Large intestine (tissue), 3 donors: ENCODE measurements at regions not wholly inside any gene's neighbourhood (a gene's known extent, or its start where the extent isn't known, plus 50 kb on each side); places are given as distances from the start of the nearest gene placed in this dataset.
"Not testable (repeated sequence)": the region's sequence is repeated elsewhere in the genome, so short reads cannot be mapped to it uniquely, and the experiment has no call there.

Experiments used
- DNase-seq, 2 donors: peaks; one replicate each; pipeline versions ENCODE4 v3.0.0 to v3.0.0-alpha.2; 2013
- H3K27ac ChIP-seq: one replicate; pipeline ENCODE4 v1.5.1; 2013; ENCODE audit warnings: low read length
- H3K27me3 ChIP-seq: 2 replicates; pipeline ENCODE4 v1.6.1; 2013; ENCODE audit warnings: low read length; ENCODE audit not compliant: control insufficient read depth, insufficient read depth
- H3K36me3 ChIP-seq: 2 replicates; pipeline ENCODE4 v1.6.1; 2013; ENCODE audit warnings: low read length; ENCODE audit not compliant: control insufficient read depth, insufficient read depth
- H3K4me1 ChIP-seq: one replicate; pipeline ENCODE4 v1.6.1; 2013; ENCODE audit warnings: low read length; ENCODE audit not compliant: control insufficient read depth, insufficient read depth
- H3K4me3 ChIP-seq: one replicate; pipeline ENCODE4 v1.5.1; 2013; ENCODE audit warnings: low read length
- H3K9me3 ChIP-seq: one replicate; pipeline ENCODE4 v1.6.1; 2013; ENCODE audit warnings: mild to moderate bottlenecking, low read depth, low read length, moderate library complexity; ENCODE audit not compliant: control insufficient read depth
- WGBS: methylation state at CpG from one replicate; pipeline ENCODE4 v1.1.5; 2013; ENCODE audit warnings: low lambda C conversion rate; ENCODE audit not compliant: insufficient coverage; 5-methylcytosine and 5-hydroxymethylcytosine counted together

DNA sequence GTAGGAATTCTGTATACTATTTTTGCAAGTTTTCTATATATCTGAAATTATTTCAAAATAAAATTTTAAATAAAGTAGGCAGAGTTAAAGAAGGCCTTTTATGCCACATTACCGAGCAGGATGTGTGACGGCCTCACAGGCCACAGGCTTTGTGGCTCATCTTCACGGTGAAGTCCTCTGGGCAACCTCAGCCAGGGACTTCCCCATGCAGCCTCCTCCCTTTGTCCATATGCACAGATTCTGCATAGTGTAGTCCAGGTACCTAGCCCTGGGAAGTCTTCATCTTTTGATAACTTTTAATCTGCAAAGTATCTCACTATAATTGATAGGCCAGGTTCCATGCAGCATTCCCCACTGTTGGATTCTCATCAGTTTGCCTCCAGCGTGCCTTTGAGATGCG lies 62.8 kb downstream of the ARHGAP11B start:
- WGBS: no CpG with 5 or more reads among the region's 5 CpGs
- not testable (repeated sequence) for H3K36me3 ChIP-seq, H3K4me3 ChIP-seq, H3K27ac ChIP-seq, H3K9me3 ChIP-seq, DNase-seq, H3K27me3 ChIP-seq, H3K4me1 ChIP-seq

GRCh38 chr15:30690153-30690552 lies 64.2 kb downstream of the ARHGAP11B start:
- not testable (repeated sequence) for H3K9me3 ChIP-seq, DNase-seq, H3K27me3 ChIP-seq, H3K4me1 ChIP-seq, H3K36me3 ChIP-seq, H3K4me3 ChIP-seq, H3K27ac ChIP-seq
- WGBS: no CpG with 5 or more reads among the region's 2 CpGs

- no CpG with 5 or more reads among the region's 3 CpGs for WGBS
- H3K9me3 ChIP-seq, H3K4me3 ChIP-seq, H3K27ac ChIP-seq, H3K27me3 ChIP-seq, H3K36me3 ChIP-seq, DNase-seq, H3K4me1 ChIP-seq: not testable (repeated sequence)
Measured at GRCh38 chr15:30695811-30696210, 69.9 kb downstream of the ARHGAP11B start.

DNA sequence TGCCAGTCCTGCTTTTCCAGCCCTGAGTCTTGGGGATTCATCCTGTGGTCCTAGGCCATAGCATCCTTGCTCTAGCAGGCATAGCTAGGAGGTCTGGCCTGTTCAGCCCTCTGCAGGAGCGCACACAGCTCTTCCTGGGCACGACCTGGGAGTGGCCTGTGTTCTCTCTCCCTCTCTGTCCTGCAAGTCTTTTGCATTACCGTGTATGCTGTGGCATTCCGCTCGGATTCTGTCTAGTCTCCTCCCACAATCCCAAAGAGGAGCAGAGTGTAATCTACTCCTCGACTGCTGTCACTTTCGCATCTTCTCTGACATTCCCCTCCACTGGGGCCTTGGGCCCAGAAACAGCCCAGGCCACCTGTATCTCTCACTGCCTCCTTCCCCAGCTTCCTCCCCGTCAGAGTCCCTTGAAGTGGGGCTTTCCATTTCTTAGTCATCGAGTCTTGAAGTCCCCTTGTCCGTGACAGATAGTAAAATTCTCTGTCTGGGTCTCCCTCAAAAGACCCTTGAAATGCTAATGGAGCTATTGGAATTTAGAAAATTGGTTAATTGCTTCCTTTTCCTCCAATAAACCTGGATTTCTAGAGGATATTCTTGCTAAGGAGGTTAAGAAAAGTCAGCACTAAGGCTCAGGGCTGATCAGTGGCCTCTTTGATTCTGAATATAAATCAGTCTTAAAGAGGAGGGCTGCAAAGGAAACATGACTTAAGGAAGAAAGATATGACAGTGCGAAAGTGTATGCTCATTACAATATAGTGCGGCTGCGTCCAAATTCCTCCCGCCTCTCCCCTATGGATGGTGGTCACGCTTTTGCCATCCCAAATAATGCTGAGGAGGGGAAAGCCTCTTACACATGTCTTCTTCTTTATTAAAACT lies 70.7 kb downstream of the ARHGAP11B start:
- H3K27me3 ChIP-seq, H3K4me1 ChIP-seq, H3K36me3 ChIP-seq, H3K9me3 ChIP-seq, H3K27ac ChIP-seq, H3K4me3 ChIP-seq, DNase-seq: not testable (repeated sequence)
- no CpG with 5 or more reads among the region's 15 CpGs for WGBS

GRCh38 chr15:30697315-30697685 lies 71.4 kb downstream of the ARHGAP11B start:
- WGBS: no CpG with 5 or more reads among the region's 3 CpGs
- H3K4me3 ChIP-seq, H3K9me3 ChIP-seq, H3K27ac ChIP-seq, H3K4me1 ChIP-seq, H3K36me3 ChIP-seq, H3K27me3 ChIP-seq, DNase-seq: not testable (repeated sequence)

DNA sequence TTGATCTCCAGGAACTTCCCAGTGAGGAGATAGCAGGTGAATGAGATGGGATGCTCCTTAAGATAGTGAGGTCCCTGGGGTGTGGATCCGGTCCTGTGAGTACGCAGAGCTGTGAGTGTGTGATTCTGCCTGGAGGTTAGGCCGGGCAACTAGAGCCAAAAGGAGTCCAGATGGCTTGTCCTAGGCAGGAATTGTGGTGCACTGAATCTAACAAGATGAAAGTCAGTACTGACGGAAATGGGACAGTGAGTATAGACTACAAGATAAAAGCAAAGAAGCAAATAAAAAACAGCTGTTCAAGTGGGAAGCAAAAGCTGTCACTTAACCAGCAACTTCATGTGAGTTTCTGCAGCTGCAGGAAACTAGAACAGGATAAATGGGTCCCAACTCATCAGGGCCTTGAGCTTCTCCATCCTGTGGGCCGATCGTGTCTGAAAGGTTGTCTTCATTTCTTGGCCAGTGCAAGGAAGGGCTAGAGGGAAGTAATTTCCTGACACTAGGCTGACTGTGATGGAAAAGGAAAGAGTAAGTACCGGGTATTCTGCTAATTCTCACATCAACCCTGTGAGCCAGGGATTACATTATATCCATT lies 74.2 kb downstream of the ARHGAP11B start:
- not testable (repeated sequence) for DNase-seq
- WGBS: no CpG with 5 or more reads among the region's 7 CpGs

GRCh38 chr15:30707976-30708685 lies 82.2 kb downstream of the ARHGAP11B start:
- not testable (repeated sequence) for H3K4me3 ChIP-seq, H3K27me3 ChIP-seq, H3K9me3 ChIP-seq, H3K4me1 ChIP-seq, DNase-seq, H3K36me3 ChIP-seq, H3K27ac ChIP-seq
- WGBS: no CpG with 5 or more reads among the region's 9 CpGs

More for the DNA sequence above, 74.2 kb downstream of the ARHGAP11B start:
- H3K9me3 ChIP-seq, H3K4me1 ChIP-seq, H3K27me3 ChIP-seq, H3K4me3 ChIP-seq, H3K36me3 ChIP-seq, H3K27ac ChIP-seq: not testable (repeated sequence)

GRCh38 chr15:30708809-30709208 lies 82.9 kb downstream of the ARHGAP11B start:
- not testable (repeated sequence) for H3K36me3 ChIP-seq, H3K4me1 ChIP-seq, H3K27me3 ChIP-seq, DNase-seq, H3K9me3 ChIP-seq, H3K27ac ChIP-seq, H3K4me3 ChIP-seq
- no CpG with 5 or more reads among the region's 7 CpGs for WGBS

DNA sequence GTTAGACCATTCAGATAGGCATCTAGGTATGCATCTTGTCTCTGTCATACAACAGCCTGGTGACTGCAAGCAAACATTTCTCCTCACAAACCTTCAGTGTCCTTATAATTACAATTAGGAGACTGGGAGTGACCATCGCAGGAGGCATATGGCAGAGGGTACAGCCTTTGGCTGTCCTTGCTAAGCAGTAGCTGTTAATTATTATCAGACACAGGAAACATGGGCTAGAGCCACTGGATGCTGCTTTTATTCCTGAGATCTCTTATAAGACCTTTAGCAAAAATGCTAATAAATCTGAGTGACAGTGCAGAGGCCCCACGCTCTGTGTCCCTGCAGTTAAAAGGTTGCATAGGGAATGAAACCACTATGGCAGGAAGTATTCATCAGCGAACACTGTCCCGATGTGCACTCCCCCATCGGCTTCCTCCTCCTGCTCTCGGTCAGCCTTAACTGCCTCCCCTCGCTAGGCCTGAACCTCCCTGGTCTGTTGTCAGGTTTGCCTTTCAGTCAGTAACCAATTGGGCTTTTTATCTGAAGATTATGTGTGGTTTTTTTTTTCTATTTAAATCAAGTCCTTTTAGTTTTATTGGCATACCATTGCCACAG lies 92.2 kb downstream of the ARHGAP11B start:
- no CpG with 5 or more reads among the region's 7 CpGs for WGBS
- not testable (repeated sequence) for H3K4me1 ChIP-seq, H3K9me3 ChIP-seq, H3K4me3 ChIP-seq, H3K27ac ChIP-seq, DNase-seq, H3K36me3 ChIP-seq, H3K27me3 ChIP-seq

DNA sequence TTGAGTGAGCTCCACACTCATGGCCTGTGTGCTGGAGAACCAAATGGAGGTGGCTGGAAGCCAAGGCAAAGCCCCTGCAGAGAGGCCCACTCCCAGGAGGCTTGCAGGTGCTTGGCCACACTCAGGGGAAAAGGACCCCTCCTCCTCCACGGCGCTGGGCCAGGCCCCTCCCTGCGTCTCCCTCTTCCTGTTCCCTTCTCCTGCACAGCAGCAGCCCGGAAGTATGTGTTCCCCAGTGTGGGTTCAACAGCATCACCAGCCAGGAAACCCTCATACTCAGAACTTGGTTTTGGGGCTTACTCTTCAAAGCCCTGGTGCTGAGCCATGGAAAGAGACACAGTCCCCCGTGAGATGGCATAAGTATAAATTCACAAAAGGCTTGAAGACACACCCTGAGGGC lies 93.4 kb downstream of the ARHGAP11B start:
- no CpG with 5 or more reads among the region's 5 CpGs for WGBS
- not testable (repeated sequence) for H3K27me3 ChIP-seq, H3K4me1 ChIP-seq, H3K4me3 ChIP-seq, DNase-seq, H3K9me3 ChIP-seq, H3K36me3 ChIP-seq, H3K27ac ChIP-seq
